ENCODE measurements at regions not wholly inside any gene's neighbourhood (a gene's known extent, or its start where the extent isn't known, plus 50 kb on each side); places are given as distances from the start of the nearest gene placed in this dataset.

DNA sequence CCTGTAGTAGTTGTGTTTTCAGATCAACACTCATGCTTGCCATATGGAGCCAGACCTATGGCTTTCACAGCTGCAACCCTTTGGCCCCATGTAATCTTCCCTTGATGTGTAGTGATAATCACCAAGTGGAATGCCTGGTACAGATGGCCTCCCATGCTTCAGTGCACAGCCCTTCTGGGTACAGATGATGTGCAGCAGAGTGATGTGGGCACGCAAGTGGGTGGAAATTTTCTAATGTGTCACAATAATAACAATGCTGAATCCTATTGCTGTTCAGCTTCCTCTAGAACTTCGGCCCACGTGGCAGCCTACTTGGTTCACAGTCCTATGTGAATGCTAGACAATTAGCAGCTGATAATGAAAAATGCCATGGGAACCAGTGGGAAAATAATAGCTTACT, 188.1 kb downstream of the SNAPC1 start:
- DNase-seq: no peak

GRCh38 chr14:61953602-61954001, 191.4 kb downstream of the SNAPC1 start:
- no peak for DNase-seq

DNA sequence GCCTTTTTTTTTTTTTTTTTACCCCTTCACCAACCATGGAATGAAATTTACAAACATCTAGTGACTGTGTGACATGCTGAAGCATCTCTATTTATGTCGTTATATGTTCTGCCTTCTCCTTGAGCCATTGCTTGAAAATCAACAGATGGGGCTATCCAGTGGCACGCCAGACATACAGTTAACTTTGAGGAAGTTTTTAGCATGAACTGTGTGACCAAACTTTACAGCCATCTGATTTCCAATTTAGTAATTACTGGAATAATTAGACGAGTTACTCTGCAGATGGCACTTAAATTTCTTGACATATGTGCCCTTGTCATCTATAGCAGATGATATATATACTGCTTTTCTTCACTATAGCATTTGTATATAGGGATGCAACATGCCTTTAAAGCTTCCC, 192.1 kb downstream of the SNAPC1 start:
- DNase-seq: no peak

GRCh38 chr14:61956517-61956916, 194.3 kb downstream of the SNAPC1 start:
- DNase-seq: no peak

- DNase-seq: no peak
Measured at GRCh38 chr14:61959348-61959747, 197.1 kb downstream of the SNAPC1 start.

DNA sequence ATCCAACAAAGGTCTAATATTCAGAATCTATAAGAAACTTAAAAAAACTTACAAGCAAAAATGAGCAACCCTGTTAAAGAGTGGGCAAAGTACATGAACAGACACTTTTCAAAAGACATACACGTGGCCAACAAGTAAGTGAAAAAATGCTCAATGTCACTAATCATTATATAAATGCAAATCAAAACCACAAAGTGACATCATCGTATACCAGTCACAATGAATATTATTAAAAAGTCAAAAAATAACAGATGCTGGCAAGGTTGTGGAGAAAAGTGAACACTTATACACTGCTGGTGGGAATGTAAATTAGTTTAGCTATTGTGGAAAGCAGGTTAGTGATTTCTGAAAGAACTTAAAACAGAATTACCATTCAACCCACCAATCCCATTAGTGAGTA, 199.1 kb downstream of the SNAPC1 start:
- no peak for DNase-seq

GRCh38 chr14:61963926-61964325, 201.7 kb downstream of the SNAPC1 start:
- DNase-seq: no peak

- no peak for DNase-seq
Measured at GRCh38 chr14:61965030-61965745, 203.0 kb downstream of the SNAPC1 start.

DNA sequence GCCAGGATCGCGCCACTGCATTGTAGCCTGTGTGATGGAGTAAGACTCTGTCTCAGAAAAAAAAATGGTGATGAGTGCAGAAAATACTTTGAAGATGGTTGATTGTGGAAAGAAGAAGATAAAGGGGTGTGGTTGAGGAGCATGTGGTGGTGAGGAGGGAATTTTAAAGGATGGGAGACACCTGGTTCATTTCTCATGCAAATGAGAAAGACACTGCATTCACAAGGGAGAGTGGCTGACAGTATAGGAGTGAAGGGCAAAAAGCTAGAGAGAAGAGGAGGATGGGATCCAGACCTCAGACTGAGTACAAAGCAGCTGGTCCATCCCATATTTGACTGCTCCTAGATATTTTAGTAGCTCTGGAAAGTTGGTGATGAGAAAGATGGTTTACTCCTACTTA, 206.0 kb downstream of the SNAPC1 start:
- no peak for DNase-seq

GRCh38 chr14:61972711-61973110, 210.5 kb downstream of the SNAPC1 start:
- no peak for DNase-seq

DNA sequence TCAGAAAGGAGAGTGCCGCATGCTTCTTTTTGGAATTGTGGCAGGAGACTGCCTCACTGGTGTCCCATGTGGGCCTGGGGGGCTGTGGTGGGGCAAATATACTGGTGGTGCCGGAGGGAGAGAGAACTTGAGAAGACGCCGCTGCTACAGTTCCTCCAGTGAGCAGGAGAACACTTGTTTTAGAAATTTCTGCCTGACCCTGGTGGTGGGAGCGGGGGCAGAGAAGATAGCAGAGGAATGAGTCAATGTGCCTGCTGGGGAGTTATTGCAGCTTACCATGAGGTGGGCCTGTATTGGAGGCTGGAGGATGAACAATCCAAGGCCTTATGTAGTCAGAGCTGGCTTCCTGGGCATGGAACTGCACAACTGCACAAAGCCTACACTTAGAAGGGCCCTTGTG, 211.8 kb downstream of the SNAPC1 start:
- DNase-seq: no peak

DNA sequence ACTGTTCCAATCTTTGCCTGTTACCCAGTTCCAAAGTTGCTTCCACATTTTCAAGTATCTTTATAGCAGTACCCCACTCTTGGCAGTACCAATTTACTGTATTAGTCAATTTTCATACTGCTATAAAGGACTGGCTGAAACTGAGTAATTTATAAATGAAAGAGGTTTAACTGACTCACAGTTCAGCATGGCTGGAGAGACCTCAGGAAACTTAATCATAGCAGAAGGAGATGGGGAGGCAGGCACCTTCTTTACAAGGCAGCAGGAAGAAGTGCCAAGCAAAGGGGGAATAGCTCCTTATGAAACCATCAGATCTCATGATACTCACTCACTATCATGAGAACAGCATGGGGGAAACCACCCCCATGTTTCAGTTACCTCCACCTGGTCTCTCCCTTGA, 215.0 kb downstream of the SNAPC1 start:
- no peak for DNase-seq

DNA sequence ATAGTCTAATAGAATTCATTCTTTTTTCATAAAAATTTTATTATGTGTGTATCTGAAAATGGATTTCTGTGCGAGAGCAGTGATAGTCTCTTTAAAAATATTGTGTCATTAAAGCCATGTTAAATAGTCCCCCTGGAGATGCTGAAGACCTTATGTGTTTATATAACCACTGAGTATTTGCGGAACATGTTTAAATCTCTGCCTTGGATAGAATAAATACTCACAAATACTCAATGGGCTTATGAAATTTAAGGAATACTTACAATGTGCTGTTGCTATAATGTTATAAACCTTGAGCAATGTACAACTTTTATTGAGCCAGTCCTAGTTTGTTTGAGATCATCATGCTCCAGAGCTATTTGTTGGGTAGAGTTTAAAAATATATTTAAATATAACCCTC, 226.0 kb downstream of the SNAPC1 start:
- DNase-seq: no peak

DNA sequence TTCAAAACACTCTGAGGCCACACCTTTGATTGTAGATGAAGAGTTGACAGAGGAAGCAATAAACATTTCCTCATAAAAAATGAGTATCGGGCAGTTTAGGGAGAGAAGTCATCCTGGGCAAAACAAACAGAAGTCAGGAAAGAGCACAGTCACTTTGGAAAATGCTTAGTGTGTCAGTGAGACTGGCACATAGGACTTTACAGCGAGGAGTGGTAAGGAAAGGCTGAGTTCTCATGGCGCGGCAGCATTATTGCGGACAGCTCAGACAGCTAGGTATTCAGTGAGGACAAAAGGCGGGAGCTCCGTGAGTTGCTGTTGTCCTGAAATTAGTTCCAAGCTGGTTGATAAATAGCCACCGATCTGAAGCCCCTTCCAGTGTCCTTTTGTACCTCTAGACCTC, 229.9 kb downstream of the SNAPC1 start:
- DNase-seq: no peak

GRCh38 chr14:61992926-61993325, 230.7 kb downstream of the SNAPC1 start:
- no peak for DNase-seq

GRCh38 chr14:61994589-61994988, 232.4 kb downstream of the SNAPC1 start:
- DNase-seq: no peak

GRCh38 chr14:61996753-61997152, 234.5 kb downstream of the SNAPC1 start:
- DNase-seq: no peak

DNA sequence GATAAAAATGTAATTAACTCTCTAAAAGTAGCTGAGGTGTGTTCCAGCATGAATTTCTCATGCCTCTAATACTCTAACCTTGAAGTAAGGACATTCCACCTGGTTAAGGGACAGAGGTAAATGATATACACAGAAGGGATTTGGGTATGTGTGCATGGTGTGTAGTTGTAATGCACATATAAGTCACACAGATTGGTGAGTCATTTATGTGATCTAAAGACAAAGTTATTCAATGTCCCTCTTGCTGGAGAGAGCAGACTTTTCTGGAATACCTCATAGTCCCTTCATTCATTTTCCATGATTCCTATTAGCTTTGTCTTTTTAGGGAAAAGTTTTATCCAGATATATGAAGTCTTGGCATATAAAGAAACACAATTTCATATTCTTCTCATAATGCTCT, 234.9 kb downstream of the SNAPC1 start:
- DNase-seq: no peak

DNA sequence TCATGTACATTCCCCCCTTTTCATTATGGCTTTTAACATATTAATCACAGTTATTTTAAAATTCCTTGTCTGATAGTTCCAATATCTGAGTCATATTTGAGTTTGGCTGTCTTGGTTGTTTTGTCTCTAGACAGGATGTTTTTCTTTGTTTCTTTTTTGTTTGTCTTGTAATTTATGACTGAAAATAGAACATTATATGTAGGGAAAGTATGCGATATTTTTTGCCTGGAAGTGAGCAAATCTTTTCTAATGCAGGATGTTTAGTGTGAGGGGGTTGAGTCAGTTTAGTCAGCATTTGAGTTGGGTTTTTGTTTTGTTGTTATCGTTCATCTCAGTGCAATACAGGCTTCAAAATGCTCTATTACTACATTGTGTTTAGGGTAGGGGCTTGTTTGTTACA, 239.7 kb downstream of the SNAPC1 start:
- no peak for DNase-seq

GRCh38 chr14:62002642-62003041, 240.4 kb downstream of the SNAPC1 start:
- DNase-seq: no peak

- DNase-seq: no peak
Measured at GRCh38 chr14:62003701-62004100, 241.5 kb downstream of the SNAPC1 start.

GRCh38 chr14:62006116-62006731, 244.0 kb downstream of the SNAPC1 start:
- DNase-seq: no peak

GRCh38 chr14:62015243-62015642, 253.0 kb downstream of the SNAPC1 start:
- DNase-seq: no peak

- DNase-seq: no peak
Measured at GRCh38 chr14:62015945-62016344, 253.7 kb downstream of the SNAPC1 start.

- DNase-seq: no peak
Measured at GRCh38 chr14:62017651-62018230, 255.5 kb downstream of the SNAPC1 start.

All from NCI-H526 (cell line).